GM12891 (cell line): ENCODE measurements at regions not wholly inside any gene's neighbourhood (a gene's known extent, or its start where the extent isn't known, plus 50 kb on each side); places are given as distances from the start of the nearest gene placed in this dataset.

Source experiments
- DNase-seq: peaks from one replicate; pipeline ENCODE4 v3.0.0; 2011; ENCODE audit warnings: low spot score; ENCODE audit not compliant: insufficient read length
- FAIRE-seq: peaks from 2 replicates; lab custom pipeline; 2011; peaks lifted over from hg19 to GRCh38; lab: Jason Lieb, UNC
- POLR2AphosphoS5 ChIP-seq: IDR thresholded peaks from 2 replicates; pipeline ENCODE4 v1.6.1; 2011; ENCODE audit warnings: low read depth, low read length, control low read depth

DNA sequence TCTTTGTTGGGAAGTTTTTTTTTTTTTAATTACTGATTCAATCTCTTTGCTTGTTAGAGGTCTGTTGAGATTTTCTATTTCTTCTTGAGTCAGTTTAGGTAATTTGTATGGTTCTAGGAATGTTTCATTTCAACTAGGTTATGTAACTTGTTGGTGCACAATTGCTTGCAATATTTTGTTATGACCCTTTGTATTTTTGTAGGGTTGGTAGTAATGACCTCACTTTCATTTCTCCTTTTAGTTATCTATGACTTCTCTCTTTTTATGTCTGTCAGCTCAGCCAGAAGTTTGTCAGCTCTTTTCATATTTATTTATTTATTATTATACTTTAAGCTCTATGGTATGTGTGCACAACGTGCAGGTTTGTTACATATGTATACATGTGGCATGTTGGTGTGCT lies 51.1 kb upstream of the SLC24A3 start:
- no peak for FAIRE-seq
- no peak for TF ChIP-seq POLR2AphosphoS5
- DNase-seq: no peak
